CD4-positive, alpha-beta T cell treated with Interleukin-6 at 100 ng/mL for 8 hours (primary cell): ENCODE measurements at regions not wholly inside any gene's neighbourhood (a gene's known extent, or its start where the extent isn't known, plus 50 kb on each side); places are given as distances from the start of the nearest gene placed in this dataset.
"Not testable (repeated sequence)": the region's sequence is repeated elsewhere in the genome, so short reads cannot be mapped to it uniquely, and the experiment has no call there.

Source experiments
- DNase-seq: peaks from one replicate; pipeline ENCODE4 v3.0.0-alpha.2; 2020; ENCODE audit warnings: mixed read lengths, low spot score

GRCh38 chr12:67716817-67717216 lies 68.3 kb downstream of the DYRK2 start:
- no peak for DNase-seq

- not testable (repeated sequence) for DNase-seq
These were observed 70.8 kb downstream of the DYRK2 start for GRCh38 chr12:67719303-67719702.

GRCh38 chr12:67720351-67720856 lies 71.9 kb downstream of the DYRK2 start:
- no peak for DNase-seq

GRCh38 chr12:67721248-67721647 lies 72.7 kb downstream of the DYRK2 start:
- no peak for DNase-seq

GRCh38 chr12:67722296-67722695 lies 73.8 kb downstream of the DYRK2 start:
- no peak for DNase-seq

GRCh38 chr12:67726868-67727267 lies 78.3 kb downstream of the DYRK2 start:
- DNase-seq = no peak

- no peak for DNase-seq
These were observed 79.4 kb downstream of the DYRK2 start for GRCh38 chr12:67727702-67728666.

- no peak for DNase-seq
These were observed 84.3 kb downstream of the DYRK2 start for GRCh38 chr12:67732857-67733256.

- no peak for DNase-seq
These were observed 87.3 kb downstream of the DYRK2 start for GRCh38 chr12:67735868-67736267.

GRCh38 chr12:67740711-67741110 lies 92.2 kb downstream of the DYRK2 start:
- DNase-seq = no peak

GRCh38 chr12:67741270-67741669 lies 92.7 kb downstream of the DYRK2 start:
- no peak for DNase-seq

- no peak for DNase-seq
These were observed 93.9 kb downstream of the DYRK2 start for GRCh38 chr12:67742461-67742860.

GRCh38 chr12:67747869-67748742 lies 99.6 kb downstream of the DYRK2 start:
- no peak for DNase-seq

- no peak for DNase-seq
These were observed 100.1 kb downstream of the DYRK2 start for GRCh38 chr12:67748743-67749040.

GRCh38 chr12:67750513-67751183 lies 102.1 kb downstream of the DYRK2 start:
- no peak for DNase-seq

- no peak for DNase-seq
These were observed 102.9 kb downstream of the DYRK2 start for GRCh38 chr12:67751381-67751928.

GRCh38 chr12:67752226-67752732 lies 103.7 kb downstream of the DYRK2 start:
- no peak for DNase-seq

GRCh38 chr12:67754933-67755697 lies 106.6 kb downstream of the DYRK2 start:
- DNase-seq = no peak

GRCh38 chr12:67757651-67758050 lies 109.1 kb downstream of the DYRK2 start:
- DNase-seq = no peak

GRCh38 chr12:67758119-67758518 lies 109.6 kb downstream of the DYRK2 start:
- no peak for DNase-seq

GRCh38 chr12:67758521-67758920 lies 110.0 kb downstream of the DYRK2 start:
- DNase-seq = no peak
